ENCODE measurements at regions not wholly inside any gene's neighbourhood (a gene's known extent, or its start where the extent isn't known, plus 50 kb on each side); places are given as distances from the start of the nearest gene placed in this dataset.

DNA sequence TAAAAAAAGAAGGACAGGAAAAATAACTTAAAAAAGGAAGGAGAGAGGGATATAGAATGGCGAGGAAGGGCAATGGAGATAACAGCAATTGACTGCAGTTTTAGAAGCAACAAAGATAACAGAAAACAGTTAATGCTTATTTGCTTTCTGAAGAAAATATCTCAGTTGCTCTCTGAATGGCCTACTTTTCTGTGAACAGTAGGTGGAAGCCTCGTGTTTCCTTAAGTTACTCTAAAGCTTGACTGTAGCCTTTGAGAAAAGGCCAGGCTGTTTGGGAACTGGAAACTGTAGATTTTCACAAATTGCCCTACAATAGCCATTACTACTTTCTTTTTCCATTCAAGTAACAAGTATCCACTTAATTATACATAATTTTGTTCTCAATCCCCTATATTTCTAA, 404.5 kb downstream of the YTHDC2 start:
- TF ChIP-seq, protein P1, sequence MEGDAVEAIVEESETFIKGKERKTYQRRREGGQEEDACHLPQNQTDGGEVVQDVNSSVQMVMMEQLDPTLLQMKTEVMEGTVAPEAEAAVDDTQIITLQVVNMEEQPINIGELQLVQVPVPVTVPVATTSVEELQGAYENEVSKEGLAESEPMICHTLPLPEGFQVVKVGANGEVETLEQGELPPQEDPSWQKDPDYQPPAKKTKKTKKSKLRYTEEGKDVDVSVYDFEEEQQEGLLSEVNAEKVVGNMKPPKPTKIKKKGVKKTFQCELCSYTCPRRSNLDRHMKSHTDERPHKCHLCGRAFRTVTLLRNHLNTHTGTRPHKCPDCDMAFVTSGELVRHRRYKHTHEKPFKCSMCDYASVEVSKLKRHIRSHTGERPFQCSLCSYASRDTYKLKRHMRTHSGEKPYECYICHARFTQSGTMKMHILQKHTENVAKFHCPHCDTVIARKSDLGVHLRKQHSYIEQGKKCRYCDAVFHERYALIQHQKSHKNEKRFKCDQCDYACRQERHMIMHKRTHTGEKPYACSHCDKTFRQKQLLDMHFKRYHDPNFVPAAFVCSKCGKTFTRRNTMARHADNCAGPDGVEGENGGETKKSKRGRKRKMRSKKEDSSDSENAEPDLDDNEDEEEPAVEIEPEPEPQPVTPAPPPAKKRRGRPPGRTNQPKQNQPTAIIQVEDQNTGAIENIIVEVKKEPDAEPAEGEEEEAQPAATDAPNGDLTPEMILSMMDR (IDR thresholded peaks at IDR 0.05; ENCODE audit: low read depth, low read length, poor library complexity, severe bottlenecking) = no peak
- no peak for TF ChIP-seq EZH2phosphoT487 (IDR thresholded peaks at IDR 0.05; ENCODE audit: borderline replicate concordance, low read length)
- H3K4me1 ChIP-seq (ENCODE audit: control insufficient read depth, low read length) = no peaks in the 10 kb centered on the region
- no peaks in the 10 kb centered on the region for H3K79me2 ChIP-seq (ENCODE audit: control insufficient read depth, low read length)
- no peaks in the 10 kb centered on the region for H3F3A ChIP-seq (ENCODE audit: control insufficient read depth, insufficient read depth)
- H4K20me1 ChIP-seq (ENCODE audit: control insufficient read depth, insufficient read depth, low read depth, low read length) = no peaks in the 10 kb centered on the region
- no peak overlapping the region for H3K4me2 ChIP-seq (ENCODE audit: low read length)
- H3K27ac ChIP-seq (ENCODE audit: low read depth, low read length) = no peak overlapping the region
- no peaks in the 10 kb centered on the region for H3K9me2 ChIP-seq (replicated peaks; ENCODE audit: control insufficient read depth, low read length)
- H3K9me3 ChIP-seq (ENCODE audit: control insufficient read depth, insufficient read depth, low read length) = no peaks in the 10 kb centered on the region
- no peaks in the 10 kb centered on the region for H3K27me3 ChIP-seq (ENCODE audit: control insufficient read depth, low read length)
- H3K4me3 ChIP-seq (ENCODE audit: low read length) = no peak overlapping the region
- no peaks in the 10 kb centered on the region for H3K36me3 ChIP-seq (ENCODE audit: control insufficient read depth, low read length)

DNA sequence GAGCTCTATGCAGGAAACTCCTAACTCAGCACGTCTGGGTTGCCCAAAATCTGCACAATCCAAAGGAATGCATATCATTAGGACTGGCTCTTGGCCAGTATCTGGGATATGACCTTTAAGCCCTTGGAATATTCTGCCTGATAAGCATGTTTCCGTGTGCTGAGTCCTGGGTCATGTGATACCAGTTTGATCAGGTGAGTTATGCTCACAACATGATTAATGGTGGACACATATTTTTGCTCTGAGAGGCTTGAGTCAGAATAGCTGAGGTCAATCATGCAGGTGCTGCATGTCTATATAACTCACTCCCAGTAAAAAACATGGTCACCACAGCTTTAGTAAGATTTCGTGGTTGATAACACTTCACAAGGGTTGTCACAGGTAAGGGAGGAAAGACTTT, 408.8 kb downstream of the YTHDC2 start:
- no peak for TF ChIP-seq EZH2phosphoT487 (IDR thresholded peaks at IDR 0.05; ENCODE audit: borderline replicate concordance, low read length)
- TF ChIP-seq, protein P1 (IDR thresholded peaks at IDR 0.05; ENCODE audit: low read depth, low read length, poor library complexity, severe bottlenecking) = no peak
- Histone ChIP-seq H3K4me2 (ENCODE audit: low read length) (no peak overlapping the region), H3K9me2 (replicated peaks; ENCODE audit: control insufficient read depth, low read length) (no peaks in the 10 kb centered on the region), H3K27me3 (ENCODE audit: control insufficient read depth, low read length) (no peaks in the 10 kb centered on the region), H3K79me2 (ENCODE audit: control insufficient read depth, low read length) (no peaks in the 10 kb centered on the region), H4K20me1 (ENCODE audit: control insufficient read depth, insufficient read depth, low read depth, low read length) (no peaks in the 10 kb centered on the region), H3K4me1 (ENCODE audit: control insufficient read depth, low read length) (no peaks in the 10 kb centered on the region), H3F3A (ENCODE audit: control insufficient read depth, insufficient read depth) (no peaks in the 10 kb centered on the region), H3K9me3 (ENCODE audit: control insufficient read depth, insufficient read depth, low read length) (no peaks in the 10 kb centered on the region), H3K27ac (ENCODE audit: low read depth, low read length) (no peak overlapping the region), H3K4me3 (ENCODE audit: low read length) (no peak overlapping the region), H3K36me3 (ENCODE audit: control insufficient read depth, low read length) (no peaks in the 10 kb centered on the region)

DNA sequence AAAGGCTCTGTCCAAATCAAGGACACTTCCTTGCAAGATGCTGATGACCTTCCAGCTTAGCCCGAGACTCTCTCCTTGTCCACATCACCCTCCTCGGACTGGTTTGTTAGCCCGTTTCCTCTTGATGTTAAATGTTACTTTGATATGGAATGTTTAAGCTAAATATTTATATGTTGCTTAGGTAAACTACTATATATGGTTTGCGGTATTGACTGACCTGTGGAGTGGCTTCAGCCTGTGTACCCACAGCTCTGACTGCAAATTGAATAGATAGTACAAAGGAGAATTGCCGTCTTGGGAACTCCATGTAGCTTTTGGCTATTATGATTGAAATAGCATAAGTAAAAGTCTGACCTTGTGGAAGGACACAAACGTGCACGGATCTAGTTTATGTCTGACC, 422.0 kb downstream of the YTHDC2 start:
- Histone ChIP-seq H3K79me2 (ENCODE audit: control insufficient read depth, low read length) (no peaks in the 10 kb centered on the region), H4K20me1 (ENCODE audit: control insufficient read depth, insufficient read depth, low read depth, low read length) (no peaks in the 10 kb centered on the region), H3K27ac (ENCODE audit: low read depth, low read length) (no peak overlapping the region), H3K27me3 (ENCODE audit: control insufficient read depth, low read length) (no peaks in the 10 kb centered on the region), H3K36me3 (ENCODE audit: control insufficient read depth, low read length) (no peaks in the 10 kb centered on the region), H3K4me3 (ENCODE audit: low read length) (no peak overlapping the region), H3K9me3 (ENCODE audit: control insufficient read depth, insufficient read depth, low read length) (no peaks in the 10 kb centered on the region), H3K4me2 (ENCODE audit: low read length) (no peak overlapping the region), H3K9me2 (replicated peaks; ENCODE audit: control insufficient read depth, low read length) (no peaks in the 10 kb centered on the region), H3F3A (ENCODE audit: control insufficient read depth, insufficient read depth) (no peaks in the 10 kb centered on the region), H3K4me1 (ENCODE audit: control insufficient read depth, low read length) (no peaks in the 10 kb centered on the region)
- TF ChIP-seq, protein P1 (IDR thresholded peaks at IDR 0.05; ENCODE audit: low read depth, low read length, poor library complexity, severe bottlenecking) = no peak
- no peak for TF ChIP-seq EZH2phosphoT487 (IDR thresholded peaks at IDR 0.05; ENCODE audit: borderline replicate concordance, low read length)

DNA sequence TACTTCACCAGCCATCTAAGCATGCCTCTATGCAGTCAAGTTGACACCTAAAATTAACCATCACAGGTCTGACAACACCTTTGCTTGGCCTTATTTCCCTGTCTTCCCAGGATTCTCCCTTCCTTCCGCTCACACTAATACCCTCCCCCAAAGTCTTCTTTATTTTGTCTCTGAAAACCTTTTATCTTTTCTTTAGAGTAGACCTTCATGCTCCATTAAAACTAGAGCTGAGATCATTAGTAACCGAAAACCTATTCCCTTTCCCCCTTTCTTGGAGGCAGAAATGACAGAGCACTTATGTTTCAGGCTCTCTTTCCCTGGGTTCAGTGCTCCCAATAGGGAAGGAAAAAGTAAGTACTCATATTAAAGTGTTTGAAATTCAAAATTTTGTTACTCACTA, 423.8 kb downstream of the YTHDC2 start:
- TF ChIP-seq, protein P1 (IDR thresholded peaks at IDR 0.05; ENCODE audit: low read depth, low read length, poor library complexity, severe bottlenecking) = no peak
- no peak for TF ChIP-seq EZH2phosphoT487 (IDR thresholded peaks at IDR 0.05; ENCODE audit: borderline replicate concordance, low read length)
- no peak overlapping the region for H3K27ac ChIP-seq (ENCODE audit: low read depth, low read length)

More for the DNA sequence above, 423.8 kb downstream of the YTHDC2 start:
- Histone ChIP-seq H3K9me3 (ENCODE audit: control insufficient read depth, insufficient read depth, low read length) (no peaks in the 10 kb centered on the region), H3K36me3 (ENCODE audit: control insufficient read depth, low read length) (no peaks in the 10 kb centered on the region), H3F3A (ENCODE audit: control insufficient read depth, insufficient read depth) (no peaks in the 10 kb centered on the region), H4K20me1 (ENCODE audit: control insufficient read depth, insufficient read depth, low read depth, low read length) (no peaks in the 10 kb centered on the region), H3K4me2 (ENCODE audit: low read length) (no peak overlapping the region), H3K4me1 (ENCODE audit: control insufficient read depth, low read length) (no peaks in the 10 kb centered on the region), H3K79me2 (ENCODE audit: control insufficient read depth, low read length) (no peaks in the 10 kb centered on the region), H3K27me3 (ENCODE audit: control insufficient read depth, low read length) (no peaks in the 10 kb centered on the region), H3K9me2 (replicated peaks; ENCODE audit: control insufficient read depth, low read length) (no peaks in the 10 kb centered on the region), H3K4me3 (ENCODE audit: low read length) (no peak overlapping the region)
